ENCODE measurements at regions not wholly inside any gene's neighbourhood (a gene's known extent, or its start where the extent isn't known, plus 50 kb on each side); places are given as distances from the start of the nearest gene placed in this dataset.

- TF ChIP-seq CTCF (IDR thresholded peaks at IDR 0.05) (no peak), POLR2A (IDR thresholded peaks at IDR 0.05) (no peak)
These were observed 1523.8 kb downstream of the PCDH7 start for GRCh38 chr4:32243926-32244325.

Data from adrenal gland (tissue), 5 donors.